G401.6 (cell line): ENCODE measurements at regions not wholly inside any gene's neighbourhood (a gene's known extent, or its start where the extent isn't known, plus 50 kb on each side); places are given as distances from the start of the nearest gene placed in this dataset.
"Not testable (repeated sequence)": the region's sequence is repeated elsewhere in the genome, so short reads cannot be mapped to it uniquely, and the experiment has no call there.

ENCODE experiments used
- FAIRE-seq: peaks from 2 replicates; lab custom pipeline; 2012; peaks lifted over from hg19 to GRCh38; lab: Jason Lieb, UNC

GRCh38 chrX:118257781-118258180 is 88.1 kb upstream of the WDR44 start:
- no peak for FAIRE-seq

- FAIRE-seq, result no peak
These were observed 86.7 kb upstream of the WDR44 start for GRCh38 chrX:118259213-118259612.

GRCh38 chrX:118261151-118261550 is 84.8 kb upstream of the WDR44 start:
- no peak for FAIRE-seq

- no peak for FAIRE-seq
These were observed 74.1 kb upstream of the WDR44 start for GRCh38 chrX:118271775-118272174.

GRCh38 chrX:118272242-118272641 is 73.7 kb upstream of the WDR44 start:
- no peak for FAIRE-seq

GRCh38 chrX:118286066-118286762 is 59.7 kb upstream of the WDR44 start:
- FAIRE-seq, result no peak

DNA sequence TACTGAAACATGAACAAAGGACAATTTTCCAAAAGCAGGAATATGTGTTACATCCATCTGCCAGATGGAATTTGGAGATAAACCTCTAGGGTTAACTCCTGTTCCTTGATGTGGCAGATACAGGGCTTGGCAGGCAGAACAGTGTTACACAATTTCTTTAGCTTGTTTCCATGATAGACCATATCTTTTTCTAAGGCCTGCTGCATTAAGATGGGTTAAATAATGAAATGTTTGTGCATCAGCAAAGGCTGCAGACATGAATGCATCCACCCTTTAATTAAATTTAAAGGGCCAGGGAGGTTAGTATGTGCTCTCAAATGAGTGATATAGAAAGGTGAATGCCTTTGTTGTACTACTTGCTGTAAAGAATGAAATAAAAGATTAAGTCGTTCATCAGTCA is 50.1 kb upstream of the WDR44 start:
- not testable (repeated sequence) for FAIRE-seq
